ENCODE measurements at regions not wholly inside any gene's neighbourhood (a gene's known extent, or its start where the extent isn't known, plus 50 kb on each side); places are given as distances from the start of the nearest gene placed in this dataset.
"Not testable (repeated sequence)": the region's sequence is repeated elsewhere in the genome, so short reads cannot be mapped to it uniquely, and the experiment has no call there.

DNA sequence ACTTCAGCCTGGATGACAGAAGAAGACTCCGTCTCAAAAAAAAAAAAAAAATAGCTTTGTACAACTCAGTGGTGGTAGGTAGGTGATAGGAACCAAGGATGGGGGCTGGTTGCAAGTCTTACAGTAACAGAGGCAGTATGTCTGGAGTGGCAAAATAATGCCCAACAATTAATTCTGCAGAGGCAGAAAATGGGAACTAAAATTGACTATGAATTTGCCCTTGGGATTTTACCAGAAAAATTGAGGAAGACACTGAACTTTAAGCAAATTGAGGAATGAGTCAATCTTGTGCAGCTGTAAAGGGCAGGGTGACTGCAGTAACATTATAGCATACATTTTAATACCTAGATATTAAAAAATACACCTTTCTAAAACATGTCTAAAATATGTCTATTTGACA lies 116.1 kb upstream of the FOXN2 start:
- 100% methylated on average over 1 of the region's 1 CpG for WGBS (ENCODE audit: low lambda C conversion rate, missing lambda C conversion rate)

DNA sequence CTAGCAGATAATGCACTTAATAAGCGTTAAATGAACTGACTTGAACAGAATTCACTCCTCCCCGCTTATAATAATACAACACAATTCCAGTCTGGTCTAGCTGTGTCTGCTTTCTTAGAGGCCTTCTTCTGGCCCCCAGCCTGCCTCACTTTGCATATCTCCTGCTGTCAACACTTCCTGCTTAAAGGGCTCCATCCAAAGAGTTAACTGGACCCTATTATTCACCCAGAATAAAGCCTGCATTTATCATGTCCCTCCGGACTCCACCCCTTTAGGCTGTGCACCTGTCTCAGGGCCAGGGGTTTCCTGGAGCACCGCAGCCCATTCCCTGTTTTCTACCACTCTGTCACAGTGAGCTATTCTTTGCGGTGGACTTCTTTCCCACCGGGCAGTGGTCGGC lies 115.4 kb upstream of the FOXN2 start:
- Histone ChIP-seq H3K36me3 (replicated peaks; ENCODE audit: insufficient read depth, low read depth) (no peaks in the 10 kb centered on the region), H4K20me1 (ENCODE audit: insufficient read depth, poor library complexity, severe bottlenecking) (no peaks in the 10 kb centered on the region), H2AFZ (no peak overlapping the region), H3K9me3 (ENCODE audit: low read depth) (no peaks in the 10 kb centered on the region), H3K27me3 (no peaks in the 10 kb centered on the region), H3K4me3 (no peak overlapping the region), H3K4me2 (no peak overlapping the region), H3K27ac (no peak overlapping the region), H3K4me1 (ENCODE audit: insufficient read depth) (no peaks in the 10 kb centered on the region), H3K9me2 (replicated peaks; ENCODE audit: insufficient read depth) (no peaks in the 10 kb centered on the region), H3K79me2 (no peaks in the 10 kb centered on the region)
- no peak for DNase-seq (ENCODE audit: low spot score)
- 89% methylated on average over 7 of the region's 7 CpGs for WGBS (ENCODE audit: low lambda C conversion rate, missing lambda C conversion rate)
- TF ChIP-seq EZH2phosphoT487 (IDR thresholded peaks at IDR 0.05; ENCODE audit: low read depth, severe bottlenecking, unreplicated experiment) (no peak), CTCF (IDR thresholded peaks at IDR 0.05; ENCODE audit: poor library complexity) (no peak), EZH2 (IDR thresholded peaks at IDR 0.05; ENCODE audit: borderline replicate concordance) (no peak)

More for the DNA sequence above, 116.1 kb upstream of the FOXN2 start:
- no peaks in the 10 kb centered on the region for H4K20me1 ChIP-seq (ENCODE audit: insufficient read depth, poor library complexity, severe bottlenecking)
- no peaks in the 10 kb centered on the region for H3K9me2 ChIP-seq (replicated peaks; ENCODE audit: insufficient read depth)
- H3K27ac ChIP-seq, result no peak overlapping the region
- no peak for DNase-seq (ENCODE audit: low spot score)
- no peaks in the 10 kb centered on the region for H3K9me3 ChIP-seq (ENCODE audit: low read depth)
- no peaks in the 10 kb centered on the region for H3K79me2 ChIP-seq
- no peak overlapping the region for H2AFZ ChIP-seq
- no peak for TF ChIP-seq EZH2phosphoT487 (IDR thresholded peaks at IDR 0.05; ENCODE audit: low read depth, severe bottlenecking, unreplicated experiment)
- no peak for TF ChIP-seq EZH2 (IDR thresholded peaks at IDR 0.05; ENCODE audit: borderline replicate concordance)
- TF ChIP-seq CTCF (IDR thresholded peaks at IDR 0.05; ENCODE audit: poor library complexity), result no peak
- H3K36me3 ChIP-seq (replicated peaks; ENCODE audit: insufficient read depth, low read depth), result no peaks in the 10 kb centered on the region
- H3K27me3 ChIP-seq, result no peaks in the 10 kb centered on the region
- no peaks in the 10 kb centered on the region for H3K4me1 ChIP-seq (ENCODE audit: insufficient read depth)
- no peak overlapping the region for H3K4me2 ChIP-seq
- no peak overlapping the region for H3K4me3 ChIP-seq

- H3K79me2 ChIP-seq, result no peaks in the 10 kb centered on the region
- no peak overlapping the region for H2AFZ ChIP-seq
- no peaks in the 10 kb centered on the region for H3K9me2 ChIP-seq (replicated peaks; ENCODE audit: insufficient read depth)
- H3K9me3 ChIP-seq (ENCODE audit: low read depth), result no peaks in the 10 kb centered on the region
- H3K36me3 ChIP-seq (replicated peaks; ENCODE audit: insufficient read depth, low read depth), result no peaks in the 10 kb centered on the region
- no peak overlapping the region for H3K4me2 ChIP-seq
- no peaks in the 10 kb centered on the region for H3K27me3 ChIP-seq
- no peaks in the 10 kb centered on the region for H4K20me1 ChIP-seq (ENCODE audit: insufficient read depth, poor library complexity, severe bottlenecking)
- TF ChIP-seq CTCF (IDR thresholded peaks at IDR 0.05; ENCODE audit: poor library complexity) (no peak), EZH2 (IDR thresholded peaks at IDR 0.05; ENCODE audit: borderline replicate concordance) (no peak), EZH2phosphoT487 (IDR thresholded peaks at IDR 0.05; ENCODE audit: low read depth, severe bottlenecking, unreplicated experiment) (no peak)
- H3K4me1 ChIP-seq (ENCODE audit: insufficient read depth), result no peaks in the 10 kb centered on the region
- no peak overlapping the region for H3K27ac ChIP-seq
- H3K4me3 ChIP-seq, result no peak overlapping the region
- WGBS (ENCODE audit: low lambda C conversion rate, missing lambda C conversion rate), result 94% methylated on average over 4 of the region's 4 CpGs
- no peak for DNase-seq (ENCODE audit: low spot score)
Observed at GRCh38 chr2:48200620-48201293, 113.7 kb upstream of the FOXN2 start.

- not testable (repeated sequence) for H3K4me2 ChIP-seq
Observed at GRCh38 chr2:48201435-48201834, 113.0 kb upstream of the FOXN2 start.

More at GRCh38 chr2:48201435-48201834, 113.0 kb upstream of the FOXN2 start:
- not testable (repeated sequence) for DNase-seq (ENCODE audit: low spot score); H3K4me1 ChIP-seq (ENCODE audit: insufficient read depth); H4K20me1 ChIP-seq (ENCODE audit: insufficient read depth, poor library complexity, severe bottlenecking); H2AFZ ChIP-seq; H3K9me2 ChIP-seq (replicated peaks; ENCODE audit: insufficient read depth); H3K79me2 ChIP-seq; H3K36me3 ChIP-seq (replicated peaks; ENCODE audit: insufficient read depth, low read depth); H3K4me3 ChIP-seq; H3K9me3 ChIP-seq (ENCODE audit: low read depth); H3K27me3 ChIP-seq; H3K27ac ChIP-seq
- WGBS (ENCODE audit: low lambda C conversion rate, missing lambda C conversion rate), result 90% methylated on average over 2 of the region's 2 CpGs

All from hepatocyte (in vitro differentiated cells).